ENCODE measurements at regions not wholly inside any gene's neighbourhood (a gene's known extent, or its start where the extent isn't known, plus 50 kb on each side); places are given as distances from the start of the nearest gene placed in this dataset.

DNA sequence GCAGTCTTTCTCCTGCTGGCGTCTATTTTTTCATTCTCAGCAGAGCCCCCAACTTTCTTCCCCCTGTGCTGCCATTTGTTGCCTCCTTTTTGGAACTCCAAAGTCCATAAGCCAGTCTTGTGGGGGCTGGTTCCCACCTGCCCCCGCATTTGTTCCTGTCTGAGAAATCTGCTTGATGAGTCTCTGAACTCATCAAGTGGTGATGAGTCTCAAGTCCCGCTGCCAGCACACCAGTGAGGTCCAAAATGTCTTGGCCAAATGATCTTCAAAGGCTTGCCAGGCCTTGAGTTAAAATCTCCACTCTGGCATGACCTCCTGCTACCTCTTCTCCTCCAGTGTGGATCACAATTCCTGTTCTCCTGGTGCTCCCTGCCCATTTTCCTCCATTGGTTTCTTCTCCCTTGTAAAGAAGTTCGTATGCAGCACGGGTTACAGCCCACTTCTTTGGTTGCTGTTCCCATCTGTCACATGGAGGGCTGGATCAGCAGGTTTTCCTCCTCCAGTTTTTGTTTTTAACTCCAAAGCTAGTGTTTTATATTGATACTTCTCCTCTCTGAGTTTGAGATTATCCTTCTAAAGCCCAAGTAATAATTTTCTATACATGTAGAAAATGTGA lies 72.7 kb upstream of the LIMCH1 start:
- Histone ChIP-seq H3K4me3 (no peak overlapping the region), H3K9me3 (no peaks in the 10 kb centered on the region), H3K36me3 (no peaks in the 10 kb centered on the region), H3K4me1 (peaks cover 0 to 28% (median 6%) of the 10 kb centered on the region in 4 donors), H3K27me3 (no peaks in the 10 kb centered on the region), H3K27ac (replicated peaks in 1 of 4) (no peak overlapping the region)
- intact Hi-C loops (cut with DNase I) = no loop called here
- no peak for DNase-seq (ENCODE audit: extremely low spot score)
- 89% methylated on average over 5 of the region's 5 CpGs for WGBS
- TF ChIP-seq POLR2A (IDR thresholded peaks at IDR 0.05; ENCODE audit: low read depth) = no peak
- no peak for TF ChIP-seq EP300 (IDR thresholded peaks at IDR 0.05)
- no peak for TF ChIP-seq CTCF (IDR thresholded peaks at IDR 0.05)
- TF ChIP-seq POLR2AphosphoS5 (IDR thresholded peaks at IDR 0.05) = no peak

DNA sequence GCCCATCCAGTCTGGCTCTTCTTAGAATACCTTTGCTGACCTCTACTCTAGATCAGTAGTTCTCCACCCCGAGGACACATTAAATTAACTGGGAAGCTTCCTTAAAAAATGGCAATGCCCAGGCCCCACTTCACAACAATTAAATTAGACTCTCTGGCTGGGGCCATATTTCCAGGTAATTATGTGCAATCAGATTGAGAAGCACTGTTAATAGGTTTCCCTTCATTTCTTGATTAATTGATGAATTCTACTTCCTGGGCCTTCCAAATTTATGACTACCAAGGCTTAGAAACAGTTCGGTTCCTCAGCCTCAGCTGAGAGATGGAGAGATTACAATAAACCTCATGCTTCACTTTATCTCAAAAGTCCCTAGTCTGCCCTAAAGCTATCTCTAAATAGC lies 71.7 kb upstream of the LIMCH1 start:
- intact Hi-C loops (cut with DNase I) = no loop called here
- TF ChIP-seq CTCF (IDR thresholded peaks at IDR 0.05) (no peak), POLR2AphosphoS5 (IDR thresholded peaks at IDR 0.05) (no peak), EP300 (IDR thresholded peaks at IDR 0.05) (no peak), POLR2A (IDR thresholded peaks at IDR 0.05; ENCODE audit: low read depth) (no peak)
- DNase-seq (ENCODE audit: extremely low spot score) = no peak
- peaks cover 0 to 22% (median 4%) of the 10 kb centered on the region in 4 donors for H3K4me1 ChIP-seq
- 84% methylated on average over 2 of the region's 2 CpGs for WGBS
- H3K27me3 ChIP-seq = no peaks in the 10 kb centered on the region
- H3K4me3 ChIP-seq = no peak overlapping the region
- no peaks in the 10 kb centered on the region for H3K36me3 ChIP-seq
- no peak overlapping the region for H3K27ac ChIP-seq (replicated peaks in 1 of 4)
- H3K9me3 ChIP-seq = no peaks in the 10 kb centered on the region

- no peak for DNase-seq (ENCODE audit: extremely low spot score)
- TF ChIP-seq EP300 (IDR thresholded peaks at IDR 0.05) (no peak), POLR2A (IDR thresholded peaks at IDR 0.05; ENCODE audit: low read depth) (no peak), CTCF (IDR thresholded peaks at IDR 0.05) (no peak), POLR2AphosphoS5 (IDR thresholded peaks at IDR 0.05) (no peak)
- Histone ChIP-seq H3K27ac (replicated peaks in 1 of 4) (no peak overlapping the region), H3K4me1 (peaks cover 0 to 14% (median 3%) of the 10 kb centered on the region in 4 donors), H3K36me3 (no peaks in the 10 kb centered on the region), H3K27me3 (no peaks in the 10 kb centered on the region), H3K4me3 (no peak overlapping the region), H3K9me3 (no peaks in the 10 kb centered on the region)
- 88% methylated on average over 1 of the region's 1 CpG for WGBS
- intact Hi-C loops (cut with DNase I) = no loop called here
Observed at GRCh38 chr4:41468122-41468521, 69.8 kb upstream of the LIMCH1 start.

DNA sequence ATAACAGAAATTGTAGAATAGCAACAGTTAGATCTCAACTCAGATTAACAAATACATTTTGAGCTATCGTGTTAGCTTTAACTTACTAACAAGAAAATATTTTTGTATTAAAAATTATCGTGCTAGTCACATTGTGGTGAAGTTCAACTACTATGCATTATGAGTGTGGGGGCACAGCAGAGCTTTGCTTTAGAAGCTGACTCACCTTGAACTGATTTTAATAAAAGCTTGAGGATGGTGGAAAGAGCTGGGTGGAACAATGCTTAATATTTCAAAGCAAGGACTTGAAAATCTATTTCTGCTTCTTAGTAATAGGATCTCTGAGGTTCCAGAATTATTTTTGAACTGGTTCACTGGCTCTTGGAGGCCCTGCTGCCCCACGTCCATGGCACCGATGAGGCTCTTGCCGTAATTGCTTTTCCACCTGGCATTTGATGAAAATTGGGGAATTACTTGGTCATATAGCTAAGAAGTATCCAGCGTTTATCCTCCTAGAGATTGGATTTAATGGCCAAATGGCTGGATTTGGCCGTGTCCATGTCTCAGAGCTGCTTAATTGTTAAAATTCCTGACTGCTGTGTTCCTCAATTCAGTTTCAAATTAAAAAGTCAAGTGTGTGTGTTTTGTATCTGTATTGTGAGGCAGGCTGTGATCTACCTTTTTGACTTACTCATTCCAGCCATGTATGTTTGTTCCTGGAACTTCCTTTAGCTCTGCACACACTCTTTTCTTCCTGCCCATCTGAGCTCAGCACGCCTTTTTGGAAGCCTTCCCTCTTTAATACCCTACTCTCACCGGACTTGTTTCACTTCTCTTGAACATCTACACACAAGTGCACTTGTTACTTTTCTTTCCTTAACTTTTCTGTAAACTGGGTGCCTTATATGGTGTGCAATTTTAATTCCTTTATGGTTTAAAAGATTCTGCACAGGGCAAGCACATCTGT lies 66.6 kb upstream of the LIMCH1 start:
- TF ChIP-seq POLR2A (IDR thresholded peaks at IDR 0.05; ENCODE audit: low read depth) = no peak
- no peak for TF ChIP-seq EP300 (IDR thresholded peaks at IDR 0.05)
- no peak for TF ChIP-seq POLR2AphosphoS5 (IDR thresholded peaks at IDR 0.05)
- TF ChIP-seq CTCF (IDR thresholded peaks at IDR 0.05) = no peak
- H3K9me3 ChIP-seq = no peaks in the 10 kb centered on the region
- 78% methylated on average over 9 of the region's 9 CpGs for WGBS
- no peaks in the 10 kb centered on the region for H3K36me3 ChIP-seq
- no peaks in the 10 kb centered on the region for H3K27me3 ChIP-seq
- DNase-seq (ENCODE audit: extremely low spot score) = no peak
- H3K4me3 ChIP-seq = no peak overlapping the region
- H3K4me1 ChIP-seq = peaks cover 0 to 14% (median 0%) of the 10 kb centered on the region in 4 donors
- intact Hi-C loops (cut with DNase I) = no loop called here
- H3K27ac ChIP-seq (replicated peaks in 1 of 4) = no peak overlapping the region

All from esophagus muscularis mucosa (tissue), 4 donors.